GM12892 (cell line): ENCODE measurements at regions not wholly inside any gene's neighbourhood (a gene's known extent, or its start where the extent isn't known, plus 50 kb on each side); places are given as distances from the start of the nearest gene placed in this dataset.

Source experiments
- POLR2A ChIP-seq: IDR thresholded peaks from 2 replicates; pipeline ENCODE4 v1.6.1; 2011; ENCODE audit warnings: low read depth, low read length, control low read depth
- POLR2AphosphoS5 ChIP-seq: IDR thresholded peaks from 2 replicates; pipeline ENCODE4 v1.6.1; 2011; ENCODE audit warnings: low read depth, low read length, control low read depth
- TAF1 ChIP-seq: IDR thresholded peaks from 2 replicates; pipeline ENCODE4 v1.6.1; 2011; ENCODE audit warnings: low read depth, mild to moderate bottlenecking, control low read depth, low read length, borderline replicate concordance

DNA sequence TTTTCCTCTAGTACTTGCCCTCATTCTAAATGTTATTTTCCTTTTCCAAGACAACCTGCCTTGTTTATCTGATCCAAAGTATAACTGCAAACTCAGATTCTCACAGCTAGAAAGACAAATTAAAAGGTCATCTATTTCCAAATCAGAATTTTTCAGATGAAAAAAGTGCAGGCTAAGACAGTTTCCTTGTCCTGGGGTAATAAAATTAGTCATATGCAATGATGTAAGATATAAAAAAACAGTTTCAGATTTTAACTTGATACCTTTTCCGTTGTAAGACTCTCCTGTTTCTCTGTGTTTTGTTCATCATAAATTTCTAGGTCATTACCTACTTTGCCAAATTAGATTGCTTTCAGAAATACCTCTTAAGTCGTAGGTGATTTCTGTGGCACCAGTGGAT is 238.4 kb upstream of the PEX5L start:
- TF ChIP-seq TAF1 = no peak
- no peak for TF ChIP-seq POLR2A
- no peak for TF ChIP-seq POLR2AphosphoS5
